Stimulated activated CD8-positive, alpha-beta memory T cell treated with anti-CD3 and anti-CD28 coated beads, Interleukin-4, amount 100 ng/mL, for 4 hours (primary cell): ENCODE measurements at regions not wholly inside any gene's neighbourhood (a gene's known extent, or its start where the extent isn't known, plus 50 kb on each side); places are given as distances from the start of the nearest gene placed in this dataset.

Source experiments
- DNase-seq, 2 donors: peaks; one replicate each; pipeline ENCODE4 v3.0.0-alpha.2; 2020; ENCODE audit warnings: low read depth in 2 of 2, low spot score in 1 of 2

GRCh38 chr16:55041540-55042234 lies 111.0 kb downstream of the IRX5 start:
- no peak for DNase-seq

GRCh38 chr16:55042556-55043432 lies 112.1 kb downstream of the IRX5 start:
- no peak for DNase-seq

- no peak for DNase-seq
Measured at GRCh38 chr16:55043499-55043898, 112.8 kb downstream of the IRX5 start.

GRCh38 chr16:55044201-55044975 lies 113.7 kb downstream of the IRX5 start:
- DNase-seq: no peak

GRCh38 chr16:55045329-55045728 lies 114.7 kb downstream of the IRX5 start:
- DNase-seq: no peak

- no peak for DNase-seq
Measured at GRCh38 chr16:55045756-55046460, 115.2 kb downstream of the IRX5 start.

GRCh38 chr16:55046513-55046912 lies 115.8 kb downstream of the IRX5 start:
- DNase-seq: no peak

GRCh38 chr16:55046916-55047315 lies 116.3 kb downstream of the IRX5 start:
- DNase-seq: no peak

GRCh38 chr16:55047331-55047730 lies 116.7 kb downstream of the IRX5 start:
- no peak for DNase-seq

GRCh38 chr16:55047903-55048497 lies 117.3 kb downstream of the IRX5 start:
- DNase-seq: no peak

GRCh38 chr16:55048745-55049144 lies 118.1 kb downstream of the IRX5 start:
- DNase-seq: no peak

GRCh38 chr16:55051571-55052347 lies 121.1 kb downstream of the IRX5 start:
- no peak for DNase-seq

- no peak for DNase-seq
Measured at GRCh38 chr16:55052348-55052734, 121.7 kb downstream of the IRX5 start.

- DNase-seq: no peak
Measured at GRCh38 chr16:55052741-55053415, 122.2 kb downstream of the IRX5 start.

GRCh38 chr16:55055262-55055661 lies 124.6 kb downstream of the IRX5 start:
- no peak for DNase-seq

- DNase-seq: no peak
Measured at GRCh38 chr16:55056585-55057401, 126.1 kb downstream of the IRX5 start.

- no peak for DNase-seq
Measured at GRCh38 chr16:55057866-55058265, 127.2 kb downstream of the IRX5 start.

- DNase-seq: no peak
Measured at GRCh38 chr16:55058576-55058975, 127.9 kb downstream of the IRX5 start.

GRCh38 chr16:55059146-55059545 lies 128.5 kb downstream of the IRX5 start:
- no peak for DNase-seq
